ENCODE measurements at regions not wholly inside any gene's neighbourhood (a gene's known extent, or its start where the extent isn't known, plus 50 kb on each side); places are given as distances from the start of the nearest gene placed in this dataset.

- TF ChIP-seq YY1 (IDR thresholded peaks at IDR 0.05; ENCODE audit: insufficient read depth, insufficient read length) (no peak), ZNF274 (IDR thresholded peaks at IDR 0.05; ENCODE audit: low read depth, low read length) (no peak), SUZ12 (IDR thresholded peaks at IDR 0.05; ENCODE audit: extremely low read depth, insufficient read depth, insufficient read length) (no peak)
These were observed 908.2 kb upstream of the ADGRL2 start for GRCh38 chr1:80892539-80892938.
